NCI-H524 (cell line): ENCODE measurements at regions not wholly inside any gene's neighbourhood (a gene's known extent, or its start where the extent isn't known, plus 50 kb on each side); places are given as distances from the start of the nearest gene placed in this dataset.

Experiments used
- DNase-seq, 2 experiments: peaks; one replicate each; lab custom pipeline; 2025; lab: John Stamatoyannopoulos, UW

- DNase-seq: no peak
These were observed 292.1 kb downstream of the LMO4 start for GRCh38 chr1:87620807-87621206.

- no peak for DNase-seq
These were observed 301.0 kb downstream of the LMO4 start for GRCh38 chr1:87629673-87630072.

DNA sequence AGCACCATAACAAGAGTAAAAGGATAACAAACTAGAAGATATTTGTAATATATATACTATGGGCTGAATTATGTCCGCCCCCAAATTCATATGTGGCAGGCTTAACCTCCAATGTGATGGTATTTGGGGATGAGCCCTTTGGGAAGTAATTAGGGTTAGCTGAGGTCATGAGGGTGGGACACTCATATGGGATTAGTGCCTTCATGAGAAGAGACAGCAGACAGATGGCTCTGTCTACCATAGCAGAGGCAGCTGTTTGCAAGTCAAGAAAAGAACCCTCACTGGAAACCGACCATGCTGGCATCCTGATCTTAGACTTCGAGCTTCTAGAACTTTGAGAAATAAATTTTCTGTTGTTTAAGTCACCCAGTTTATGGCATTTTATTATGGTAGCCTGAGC lies 303.6 kb downstream of the LMO4 start:
- peak; percentile 66 to 79 for DNase-seq

GRCh38 chr1:87636198-87636892 lies 307.7 kb downstream of the LMO4 start:
- no peak for DNase-seq

GRCh38 chr1:87638636-87639035 lies 310.0 kb downstream of the LMO4 start:
- DNase-seq: no peak

- no peak for DNase-seq
These were observed 313.3 kb downstream of the LMO4 start for GRCh38 chr1:87641996-87642395.

- DNase-seq: peak in 1 of 2 experiments; percentile 10
These were observed 314.0 kb downstream of the LMO4 start for GRCh38 chr1:87642581-87643221.

GRCh38 chr1:87644033-87644578 lies 315.4 kb downstream of the LMO4 start:
- no peak for DNase-seq

DNA sequence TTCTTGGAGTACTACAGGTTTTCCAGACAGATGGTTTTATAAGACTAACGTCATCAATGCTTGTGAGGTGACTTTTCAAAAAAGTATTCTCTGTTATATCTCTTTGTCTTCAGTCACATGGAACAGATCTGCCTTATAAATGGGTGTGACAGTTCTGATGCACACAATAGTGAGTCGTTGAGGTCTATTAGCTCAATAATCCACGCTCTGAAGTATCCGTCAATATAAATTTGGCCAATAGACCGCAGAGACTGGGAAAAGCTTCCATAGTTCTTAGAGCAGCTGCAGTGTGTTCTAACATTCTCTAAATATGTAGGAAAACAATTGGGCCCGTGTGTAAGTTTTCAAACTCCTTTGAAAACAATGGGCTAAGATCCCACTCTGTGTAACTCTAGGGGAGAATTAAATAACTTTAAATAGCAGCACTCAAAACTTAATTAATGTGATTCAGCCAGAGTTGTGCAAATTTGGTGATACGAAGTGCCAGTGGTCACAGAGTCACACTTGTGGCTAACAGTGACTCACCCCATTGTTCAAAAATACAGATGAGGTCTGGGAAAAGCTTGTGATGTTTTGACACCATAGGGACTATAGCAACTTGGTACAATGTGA lies 316.0 kb downstream of the LMO4 start:
- DNase-seq: no peak

- no peak for DNase-seq
These were observed 318.9 kb downstream of the LMO4 start for GRCh38 chr1:87647430-87648177.

DNA sequence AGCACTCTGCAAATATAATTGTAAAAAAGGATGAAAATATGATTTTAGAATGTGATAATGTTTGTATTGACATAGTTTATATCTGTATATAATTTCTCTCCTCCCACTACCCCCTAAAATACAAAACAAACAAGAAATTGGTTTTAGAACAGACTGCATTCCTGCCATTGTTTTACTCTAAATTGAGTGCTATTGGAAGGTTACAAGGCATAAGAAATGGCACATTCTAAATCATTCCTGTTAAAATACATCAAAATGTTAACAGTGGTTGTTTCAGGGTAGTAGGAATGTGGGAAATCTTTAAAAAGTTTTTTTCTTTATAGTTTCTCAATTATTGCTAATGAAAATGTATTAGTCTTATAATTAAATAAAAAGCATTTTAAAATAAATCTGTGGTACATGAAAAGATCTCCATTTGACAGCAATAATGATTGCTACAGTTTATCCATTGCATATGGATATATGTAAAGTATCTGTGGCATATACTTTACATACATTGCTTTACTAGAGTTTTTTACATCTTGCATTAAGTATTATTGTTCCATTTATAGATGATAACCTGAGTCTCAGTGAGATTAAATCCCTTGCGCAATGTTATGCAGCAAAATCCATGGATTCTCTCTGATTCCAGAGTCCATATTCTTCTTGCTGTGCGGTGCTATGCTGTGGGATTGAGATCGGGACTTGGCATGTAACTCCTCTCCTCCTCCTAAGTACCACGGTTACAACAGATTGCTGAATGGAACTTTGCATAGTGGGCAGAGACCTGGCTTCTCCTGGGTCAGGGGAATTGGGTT lies 319.8 kb downstream of the LMO4 start:
- no peak for DNase-seq

DNA sequence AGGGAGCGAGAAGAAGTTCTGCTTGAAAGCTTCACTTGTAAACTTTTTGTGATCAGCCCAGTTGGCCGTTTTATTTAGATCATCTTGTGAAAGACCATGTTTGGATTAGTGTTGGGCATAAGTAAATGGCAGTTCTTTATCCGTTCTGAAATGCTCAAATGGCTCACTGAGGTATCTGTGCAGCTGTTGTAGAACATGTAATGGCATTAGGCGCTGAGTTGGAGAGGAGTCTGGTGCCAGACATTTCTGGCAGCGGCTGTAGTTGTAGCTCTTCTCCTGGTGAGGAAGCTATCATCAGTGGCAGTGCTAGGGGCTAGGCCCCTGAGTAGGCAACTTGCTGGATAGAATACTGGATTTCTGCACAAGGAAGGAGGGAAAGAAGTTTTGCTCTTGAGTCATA lies 321.6 kb downstream of the LMO4 start:
- DNase-seq: no peak

GRCh38 chr1:87652176-87652575 lies 323.5 kb downstream of the LMO4 start:
- no peak for DNase-seq

DNA sequence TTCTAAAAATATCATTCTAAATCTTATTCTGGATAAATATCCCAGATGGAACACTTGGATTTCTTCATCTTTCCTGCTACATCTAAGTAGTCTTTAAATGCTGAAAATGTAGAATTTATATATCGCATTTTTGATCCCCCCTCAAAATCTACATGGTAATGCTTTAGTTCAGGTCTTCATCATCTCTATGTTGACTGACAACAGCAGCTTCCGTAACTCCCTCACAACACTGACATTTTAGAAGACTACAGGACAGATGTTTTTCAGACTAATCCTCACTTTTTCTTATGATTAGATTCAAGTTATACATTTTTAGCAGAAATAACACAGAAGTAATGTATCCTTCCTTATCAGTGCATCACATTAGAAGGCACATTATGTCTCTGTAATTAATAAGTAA lies 336.5 kb downstream of the LMO4 start:
- DNase-seq: no peak

GRCh38 chr1:87666681-87667080 lies 338.0 kb downstream of the LMO4 start:
- DNase-seq: no peak

DNA sequence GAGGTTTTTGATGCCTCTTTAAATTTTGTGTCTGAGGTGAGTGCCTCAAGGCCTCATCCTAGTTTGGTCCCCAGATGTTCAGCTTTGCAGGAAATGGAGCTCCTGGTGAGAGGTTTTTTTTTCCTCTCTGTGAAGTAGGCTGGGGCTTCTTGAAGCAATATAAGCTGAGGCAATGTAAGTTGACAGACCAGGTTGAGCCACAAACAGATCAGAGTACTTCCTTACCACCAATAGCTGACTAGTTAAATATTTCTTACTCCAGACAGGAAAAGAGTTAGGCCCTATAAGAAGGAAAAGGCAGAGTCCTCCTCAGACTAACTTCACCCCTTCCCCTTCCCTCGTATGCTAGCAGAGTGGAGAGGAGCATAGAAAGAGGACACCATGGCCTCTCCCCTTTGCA lies 341.0 kb downstream of the LMO4 start:
- no peak for DNase-seq

DNA sequence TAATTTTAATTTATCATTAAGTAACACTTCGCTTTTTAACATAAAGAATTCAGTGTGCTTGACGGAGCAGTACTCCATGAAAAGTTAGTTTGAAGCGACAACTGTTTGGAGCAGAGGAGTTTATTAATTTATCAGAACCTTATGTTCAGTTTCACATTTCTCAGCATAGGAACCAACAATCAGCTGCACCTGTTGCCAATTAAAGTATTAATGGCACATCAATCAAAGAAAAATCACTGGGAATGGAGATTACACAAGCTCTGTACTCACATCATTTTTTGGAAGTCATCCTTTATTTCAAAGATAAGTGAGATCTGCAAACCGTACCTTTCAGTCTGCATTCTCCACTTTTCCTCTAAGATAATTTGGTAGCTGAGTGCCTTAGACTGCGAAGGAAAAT lies 344.6 kb downstream of the LMO4 start:
- peak in 1 of 2 experiments; percentile 34 for DNase-seq

DNA sequence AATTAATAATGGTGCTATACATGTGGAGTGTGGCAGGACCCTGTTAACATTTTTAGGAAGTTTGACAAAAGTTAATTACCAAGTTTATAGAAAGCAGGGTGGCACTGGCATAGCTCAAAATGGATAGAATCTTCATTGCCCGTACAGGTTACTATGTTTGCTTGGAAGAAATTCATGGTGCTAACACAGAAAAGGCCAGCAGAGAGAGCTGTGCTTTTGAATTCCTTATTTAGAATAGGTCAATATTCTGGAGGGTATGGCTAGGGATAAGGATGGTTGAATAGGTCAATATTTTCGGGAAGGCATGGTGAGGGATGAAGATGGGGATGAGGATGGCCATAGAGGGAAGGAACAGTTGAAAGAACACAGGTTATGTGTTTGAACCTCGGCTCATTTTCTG lies 345.1 kb downstream of the LMO4 start:
- no peak for DNase-seq

DNA sequence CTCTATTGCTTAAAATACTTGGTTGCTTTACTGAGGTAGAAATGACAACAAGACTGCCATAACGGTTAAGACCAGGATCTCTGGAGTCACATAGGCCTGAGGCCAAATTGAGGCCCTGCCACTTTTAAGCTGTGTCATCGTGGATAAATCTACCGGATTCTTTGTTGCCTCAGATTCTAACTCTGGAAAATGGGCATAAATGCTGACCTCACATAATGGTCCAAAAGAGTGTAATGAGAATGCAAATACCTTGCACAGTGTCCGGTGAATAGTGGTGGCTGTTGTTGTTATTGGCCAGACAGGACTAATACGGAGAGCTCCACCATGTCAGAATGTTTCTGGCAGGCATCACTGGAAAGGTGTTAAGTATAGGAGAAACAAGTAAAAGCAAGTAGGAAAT lies 346.1 kb downstream of the LMO4 start:
- no peak for DNase-seq

DNA sequence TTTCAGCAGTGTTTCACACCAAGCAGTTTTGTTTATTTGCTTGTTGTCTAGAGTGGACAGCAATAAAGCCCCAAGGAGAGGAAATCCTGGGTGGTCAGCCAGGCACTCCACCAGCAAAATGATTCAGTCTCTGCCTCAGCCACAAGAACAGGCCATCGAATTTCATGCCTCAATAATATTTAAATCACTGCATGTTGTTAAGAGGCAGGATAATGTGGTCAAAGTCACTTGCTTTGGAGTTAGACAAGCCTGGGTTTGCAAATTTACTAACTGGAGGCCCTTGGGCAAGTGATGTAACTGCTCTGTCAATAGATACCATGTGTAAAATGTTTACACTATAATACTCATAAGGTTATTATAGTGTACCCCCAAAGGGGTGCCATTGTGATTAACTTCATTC lies 349.6 kb downstream of the LMO4 start:
- no peak for DNase-seq

- no peak for DNase-seq
These were observed 353.9 kb downstream of the LMO4 start for GRCh38 chr1:87682565-87682964.
